ENCODE measurements at regions not wholly inside any gene's neighbourhood (a gene's known extent, or its start where the extent isn't known, plus 50 kb on each side); places are given as distances from the start of the nearest gene placed in this dataset.

GRCh38 chr7:116447966-116448839 lies 51.3 kb upstream of the CAV2 start:
- TF ChIP-seq CTCF (IDR thresholded peaks at IDR 0.05) = no peak
- TF ChIP-seq ZFX (IDR thresholded peaks at IDR 0.05; ENCODE audit: borderline replicate concordance) = no peak
